Lower leg skin (tissue), 3 donors: ENCODE measurements at regions not wholly inside any gene's neighbourhood (a gene's known extent, or its start where the extent isn't known, plus 50 kb on each side); places are given as distances from the start of the nearest gene placed in this dataset.

Source experiments
- CTCF ChIP-seq, 3 donors: fragments of 450-650 bp; IDR thresholded peaks; one replicate each; pipeline ENCODE4 v1.5.1; 2016; ENCODE audit warnings: antibody characterized with exemption in 3 of 3, mild to moderate bottlenecking in 3 of 3, moderate library complexity in 2 of 3
- POLR2A ChIP-seq, 2 donors: fragments of 450-650 bp; IDR thresholded peaks; one replicate each; pipeline ENCODE4 v1.6.1; 2016 to 2017; ENCODE audit warnings: antibody characterized with exemption in 2 of 2, mild to moderate bottlenecking in 1 of 2, moderate library complexity in 1 of 2

DNA sequence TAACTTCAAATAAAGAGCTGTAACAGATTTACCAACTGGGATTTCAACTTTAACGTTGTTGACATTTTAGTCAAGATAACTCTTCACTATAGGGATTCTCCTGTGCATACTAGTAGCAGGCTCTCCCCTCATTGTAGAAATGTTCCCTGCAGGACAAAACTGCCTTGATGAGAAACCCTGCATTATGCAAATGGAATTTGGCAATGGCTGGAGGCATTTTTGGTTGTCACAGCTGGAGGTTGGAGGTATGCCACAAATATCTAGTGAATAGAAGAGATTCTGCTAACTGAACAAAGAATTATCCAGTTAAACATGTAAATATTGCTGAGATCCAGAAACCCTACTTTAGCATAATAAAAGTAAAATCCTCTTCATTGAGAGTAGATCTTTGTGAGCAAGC, 928.8 kb upstream of the ALCAM start:
- TF ChIP-seq CTCF (IDR thresholded peaks at IDR 0.05) (no peak), POLR2A (IDR thresholded peaks at IDR 0.05) (no peak)
